ENCODE measurements at regions not wholly inside any gene's neighbourhood (a gene's known extent, or its start where the extent isn't known, plus 50 kb on each side); places are given as distances from the start of the nearest gene placed in this dataset.

GRCh38 chr5:5810461-5810860, 388.0 kb downstream of the ICE1 start:
- H3K27me3 Mint-ChIP-seq: no peaks in the 10 kb centered on the region
- no peaks in the 10 kb centered on the region for H3K4me1 Mint-ChIP-seq
- H3K4me3 Mint-ChIP-seq: no peak overlapping the region
- intact Hi-C loops (cut with micrococcal nuclease): no loop called here
- no peaks in the 10 kb centered on the region for H3K9me3 Mint-ChIP-seq
- H3K36me3 Mint-ChIP-seq (ENCODE audit: low read depth): no peaks in the 10 kb centered on the region
- no peak overlapping the region for H3K27ac Mint-ChIP-seq
- no peak for DNase-seq

GRCh38 chr5:5805916-5806315, 383.4 kb downstream of the ICE1 start:
- H3K36me3 Mint-ChIP-seq (ENCODE audit: low read depth): no peaks in the 10 kb centered on the region
- DNase-seq: no peak
- intact Hi-C loops (cut with micrococcal nuclease): no loop called here
- no peaks in the 10 kb centered on the region for H3K4me1 Mint-ChIP-seq
- H3K4me3 Mint-ChIP-seq: no peak overlapping the region
- H3K27ac Mint-ChIP-seq: no peak overlapping the region
- no peaks in the 10 kb centered on the region for H3K9me3 Mint-ChIP-seq
- H3K27me3 Mint-ChIP-seq: no peaks in the 10 kb centered on the region

- Mint-ChIP-seq H3K27ac (no peak overlapping the region), H3K4me1 (no peaks in the 10 kb centered on the region), H3K4me3 (no peak overlapping the region), H3K36me3 (ENCODE audit: low read depth) (no peaks in the 10 kb centered on the region), H3K27me3 (no peaks in the 10 kb centered on the region), H3K9me3 (no peaks in the 10 kb centered on the region)
- intact Hi-C loops (cut with micrococcal nuclease): no loop called here
- DNase-seq: no peak
Observed at GRCh38 chr5:5804478-5805233, 382.2 kb downstream of the ICE1 start.

- H3K36me3 Mint-ChIP-seq (ENCODE audit: low read depth): no peaks in the 10 kb centered on the region
- intact Hi-C loops (cut with micrococcal nuclease): no loop called here
Observed at GRCh38 chr5:5800801-5801761, 378.6 kb downstream of the ICE1 start.

GRCh38 chr5:5799826-5800225, 377.3 kb downstream of the ICE1 start:
- Mint-ChIP-seq H3K4me1 (no peaks in the 10 kb centered on the region), H3K36me3 (ENCODE audit: low read depth) (no peaks in the 10 kb centered on the region), H3K9me3 (no peaks in the 10 kb centered on the region), H3K27me3 (no peaks in the 10 kb centered on the region), H3K4me3 (no peak overlapping the region), H3K27ac (no peak overlapping the region)
- intact Hi-C loops (cut with micrococcal nuclease): no loop called here
- DNase-seq: no peak

More at GRCh38 chr5:5800801-5801761, 378.6 kb downstream of the ICE1 start:
- Mint-ChIP-seq H3K4me3 (no peak overlapping the region), H3K27ac (no peak overlapping the region), H3K27me3 (no peaks in the 10 kb centered on the region), H3K4me1 (no peaks in the 10 kb centered on the region), H3K9me3 (no peaks in the 10 kb centered on the region)
- DNase-seq: no peak

GRCh38 chr5:5799229-5799628, 376.8 kb downstream of the ICE1 start:
- H3K9me3 Mint-ChIP-seq: no peaks in the 10 kb centered on the region
- no peak for DNase-seq
- no peaks in the 10 kb centered on the region for H3K27me3 Mint-ChIP-seq
- H3K4me3 Mint-ChIP-seq: no peak overlapping the region
- H3K27ac Mint-ChIP-seq: no peak overlapping the region
- no peaks in the 10 kb centered on the region for H3K36me3 Mint-ChIP-seq (ENCODE audit: low read depth)
- H3K4me1 Mint-ChIP-seq: no peaks in the 10 kb centered on the region
- intact Hi-C loops (cut with micrococcal nuclease): no loop called here

GRCh38 chr5:5798462-5798861, 376.0 kb downstream of the ICE1 start:
- Mint-ChIP-seq H3K4me3 (no peak overlapping the region), H3K9me3 (no peaks in the 10 kb centered on the region), H3K36me3 (ENCODE audit: low read depth) (no peaks in the 10 kb centered on the region), H3K4me1 (peaks cover 2% of the 10 kb centered on the region), H3K27me3 (no peaks in the 10 kb centered on the region), H3K27ac (no peak overlapping the region)
- intact Hi-C loops (cut with micrococcal nuclease): no loop called here
- DNase-seq: no peak

- Mint-ChIP-seq H3K36me3 (ENCODE audit: low read depth) (no peaks in the 10 kb centered on the region), H3K9me3 (no peaks in the 10 kb centered on the region), H3K4me1 (peaks cover 6% of the 10 kb centered on the region), H3K27me3 (no peaks in the 10 kb centered on the region), H3K27ac (no peak overlapping the region), H3K4me3 (no peak overlapping the region)
- DNase-seq: no peak
- intact Hi-C loops (cut with micrococcal nuclease): no loop called here
Observed at GRCh38 chr5:5798041-5798440, 375.6 kb downstream of the ICE1 start.

- H3K36me3 Mint-ChIP-seq (ENCODE audit: low read depth): no peaks in the 10 kb centered on the region
- DNase-seq: no peak
- no peak overlapping the region for H3K4me3 Mint-ChIP-seq
- peaks cover 6% of the 10 kb centered on the region for H3K4me1 Mint-ChIP-seq
- H3K27ac Mint-ChIP-seq: no peak overlapping the region
- intact Hi-C loops (cut with micrococcal nuclease): no loop called here
- H3K9me3 Mint-ChIP-seq: no peaks in the 10 kb centered on the region
- peaks cover 2% of the 10 kb centered on the region for H3K27me3 Mint-ChIP-seq
Observed at GRCh38 chr5:5795074-5795771, 372.7 kb downstream of the ICE1 start.

GRCh38 chr5:5794118-5794560, 371.7 kb downstream of the ICE1 start:
- Mint-ChIP-seq H3K9me3 (no peaks in the 10 kb centered on the region), H3K27me3 (peaks cover 2% of the 10 kb centered on the region), H3K4me3 (no peak overlapping the region), H3K4me1 (peaks cover 6% of the 10 kb centered on the region), H3K27ac (no peak overlapping the region), H3K36me3 (ENCODE audit: low read depth) (no peaks in the 10 kb centered on the region)
- DNase-seq: no peak
- intact Hi-C loops (cut with micrococcal nuclease): no loop called here

GRCh38 chr5:5793242-5794117, 371.0 kb downstream of the ICE1 start:
- Mint-ChIP-seq H3K4me3 (no peak overlapping the region), H3K27ac (no peak overlapping the region), H3K36me3 (ENCODE audit: low read depth) (no peaks in the 10 kb centered on the region), H3K9me3 (no peaks in the 10 kb centered on the region), H3K27me3 (peaks cover 2% of the 10 kb centered on the region), H3K4me1 (peaks cover 6% of the 10 kb centered on the region)
- DNase-seq: no peak
- intact Hi-C loops (cut with micrococcal nuclease): no loop called here

- intact Hi-C loops (cut with micrococcal nuclease): no loop called here
- H3K27ac Mint-ChIP-seq: no peak overlapping the region
- H3K4me1 Mint-ChIP-seq: peaks cover 6% of the 10 kb centered on the region
- H3K36me3 Mint-ChIP-seq (ENCODE audit: low read depth): no peaks in the 10 kb centered on the region
- H3K4me3 Mint-ChIP-seq: no peak overlapping the region
- H3K9me3 Mint-ChIP-seq: no peaks in the 10 kb centered on the region
- DNase-seq: no peak
- H3K27me3 Mint-ChIP-seq: peaks cover 2% of the 10 kb centered on the region
Observed at GRCh38 chr5:5792106-5792505, 369.6 kb downstream of the ICE1 start.

GRCh38 chr5:5788793-5789192, 366.3 kb downstream of the ICE1 start:
- intact Hi-C loops (cut with micrococcal nuclease): no loop called here
- H3K4me1 Mint-ChIP-seq: peaks cover 7% of the 10 kb centered on the region

More at GRCh38 chr5:5788793-5789192, 366.3 kb downstream of the ICE1 start:
- no peak for DNase-seq
- Mint-ChIP-seq H3K27ac (no peak overlapping the region), H3K36me3 (ENCODE audit: low read depth) (no peaks in the 10 kb centered on the region), H3K27me3 (peaks cover 2% of the 10 kb centered on the region), H3K9me3 (no peaks in the 10 kb centered on the region), H3K4me3 (no peak overlapping the region)
